Stimulated activated naive B cell treated with anti-CD40 and anti-IgM and Interleukin-4, amounts not matched to agents 10 μg/mL and 1 μg/mL and 100 μg/mL, for 72 hours (primary cell): ENCODE measurements at regions not wholly inside any gene's neighbourhood (a gene's known extent, or its start where the extent isn't known, plus 50 kb on each side); places are given as distances from the start of the nearest gene placed in this dataset.
"Not testable (repeated sequence)": the region's sequence is repeated elsewhere in the genome, so short reads cannot be mapped to it uniquely, and the experiment has no call there.

ENCODE experiments used
- ATAC-seq, 2 donors: fragments of 150-1000 bp; cut with Tn5 transposase; replicated peaks; 2 replicates each; pipeline ENCODE4 v1.10.0; 2021; ENCODE audit warnings: moderate library complexity in 1 of 2
- DNase-seq: peaks from one replicate; pipeline ENCODE4 v3.0.0; 2021
- H3K27ac Mint-ChIP-seq: one replicate; pipeline ENCODE4 v1.8.0; 2022; ENCODE audit warnings: mild to moderate bottlenecking, mixed read lengths
- H3K27me3 Mint-ChIP-seq, 2 donors: one replicate each; pipeline ENCODE4 v1.8.0; 2022; ENCODE audit warnings: mixed read lengths in 2 of 2
- H3K36me3 Mint-ChIP-seq, 2 donors: one replicate each; pipeline ENCODE4 v1.8.0; 2022; ENCODE audit warnings: mixed read lengths in 2 of 2, mild to moderate bottlenecking in 1 of 2
- H3K4me1 Mint-ChIP-seq, 2 donors: one replicate each; pipeline ENCODE4 v1.8.0; 2022; ENCODE audit warnings: mixed read lengths in 2 of 2, mild to moderate bottlenecking in 1 of 2
- H3K4me3 Mint-ChIP-seq, 2 donors: one replicate each; pipeline ENCODE4 v1.8.0; 2022; ENCODE audit warnings: mild to moderate bottlenecking in 2 of 2, mixed read lengths in 2 of 2, moderate library complexity in 1 of 2
- H3K9me3 Mint-ChIP-seq, 2 donors: one replicate each; pipeline ENCODE4 v1.8.0; 2022; ENCODE audit warnings: mixed read lengths in 2 of 2, mild to moderate bottlenecking in 1 of 2

- H3K9me3 Mint-ChIP-seq = peaks cover 10 to 14% of the 10 kb centered on the region in 2 donors
- H3K36me3 Mint-ChIP-seq = peaks cover 2 to 3% of the 10 kb centered on the region in 2 donors
- no peak overlapping the region for H3K27ac Mint-ChIP-seq
- no peak for DNase-seq
- ATAC-seq = no peak
- peaks cover 5 to 13% of the 10 kb centered on the region in 2 donors for H3K27me3 Mint-ChIP-seq
- H3K4me1 Mint-ChIP-seq = peaks cover 4 to 8% of the 10 kb centered on the region in 2 donors
- H3K4me3 Mint-ChIP-seq = no peak overlapping the region
These were observed 375.6 kb downstream of the ATP23 start for GRCh38 chr12:58316926-58317325.

GRCh38 chr12:58321414-58321813 lies 380.0 kb downstream of the ATP23 start:
- H3K4me3 Mint-ChIP-seq = no peak overlapping the region
- H3K36me3 Mint-ChIP-seq = peaks cover 2 to 3% of the 10 kb centered on the region in 2 donors
- peaks cover 10 to 14% of the 10 kb centered on the region in 2 donors for H3K9me3 Mint-ChIP-seq
- peaks cover 0 to 5% of the 10 kb centered on the region in 2 donors for H3K27me3 Mint-ChIP-seq
- DNase-seq (no peak), ATAC-seq (peak; percentile 91 to 96)
- no peak overlapping the region for H3K27ac Mint-ChIP-seq
- peaks cover 4 to 8% of the 10 kb centered on the region in 2 donors for H3K4me1 Mint-ChIP-seq

GRCh38 chr12:58323676-58324075 lies 382.3 kb downstream of the ATP23 start:
- no peak for ATAC-seq
- peaks cover 4 to 8% of the 10 kb centered on the region in 2 donors for H3K4me1 Mint-ChIP-seq
- no peaks in the 10 kb centered on the region for H3K27me3 Mint-ChIP-seq
- no peak overlapping the region for H3K4me3 Mint-ChIP-seq
- peaks cover 0 to 2% of the 10 kb centered on the region in 2 donors for H3K36me3 Mint-ChIP-seq
- H3K9me3 Mint-ChIP-seq = peaks cover 6 to 7% of the 10 kb centered on the region in 2 donors
- no peak overlapping the region for H3K27ac Mint-ChIP-seq
- DNase-seq = no peak

GRCh38 chr12:58325561-58325960 lies 384.2 kb downstream of the ATP23 start:
- no peaks in the 10 kb centered on the region for H3K27me3 Mint-ChIP-seq
- ATAC-seq (no peak), DNase-seq (no peak)
- H3K4me3 Mint-ChIP-seq = no peak overlapping the region
- peaks cover 4 to 8% of the 10 kb centered on the region in 2 donors for H3K4me1 Mint-ChIP-seq
- no peaks in the 10 kb centered on the region for H3K36me3 Mint-ChIP-seq
- no peak overlapping the region for H3K27ac Mint-ChIP-seq
- H3K9me3 Mint-ChIP-seq = no peaks in the 10 kb centered on the region

- H3K27ac Mint-ChIP-seq = no peak overlapping the region
- no peaks in the 10 kb centered on the region for H3K36me3 Mint-ChIP-seq
- H3K4me1 Mint-ChIP-seq = peaks cover 0 to 3% of the 10 kb centered on the region in 2 donors
- H3K9me3 Mint-ChIP-seq = no peaks in the 10 kb centered on the region
- ATAC-seq = no peak
- DNase-seq = no peak
- no peaks in the 10 kb centered on the region for H3K27me3 Mint-ChIP-seq
- no peak overlapping the region for H3K4me3 Mint-ChIP-seq
These were observed 385.2 kb downstream of the ATP23 start for GRCh38 chr12:58326534-58326933.

GRCh38 chr12:58336581-58337242 lies 395.3 kb downstream of the ATP23 start:
- not testable (repeated sequence) for DNase-seq, H3K27ac Mint-ChIP-seq, H3K4me3 Mint-ChIP-seq, H3K27me3 Mint-ChIP-seq, H3K36me3 Mint-ChIP-seq, ATAC-seq
- Mint-ChIP-seq H3K4me1 (peaks cover 10 to 11% of the 10 kb centered on the region in 2 donors), H3K9me3 (peaks cover 3 to 16% of the 10 kb centered on the region in 2 donors)

GRCh38 chr12:58337539-58337938 lies 396.2 kb downstream of the ATP23 start:
- ATAC-seq = peak; percentile 60 to 71
- DNase-seq, H3K36me3 Mint-ChIP-seq, H3K27me3 Mint-ChIP-seq, H3K4me3 Mint-ChIP-seq: not testable (repeated sequence)
- H3K4me1 Mint-ChIP-seq = peaks cover 11 to 14% of the 10 kb centered on the region in 2 donors
- H3K27ac Mint-ChIP-seq = peak overlapping the region; percentile 52
- peaks cover 3 to 16% of the 10 kb centered on the region in 2 donors for H3K9me3 Mint-ChIP-seq

- H3K27ac Mint-ChIP-seq = no peak overlapping the region
These were observed 400.4 kb downstream of the ATP23 start for GRCh38 chr12:58341791-58342190.

GRCh38 chr12:58342736-58343135 lies 401.4 kb downstream of the ATP23 start:
- no peaks in the 10 kb centered on the region for H3K27me3 Mint-ChIP-seq

More at GRCh38 chr12:58341791-58342190, 400.4 kb downstream of the ATP23 start:
- DNase-seq (no peak), ATAC-seq (no peak)
- Mint-ChIP-seq H3K27me3 (no peaks in the 10 kb centered on the region), H3K4me1 (peaks cover 10 to 15% of the 10 kb centered on the region in 2 donors), H3K4me3 (no peak overlapping the region), H3K9me3 (peaks cover 3 to 15% of the 10 kb centered on the region in 2 donors), H3K36me3 (peaks cover 1 to 3% of the 10 kb centered on the region in 2 donors)

GRCh38 chr12:58346032-58346632 lies 404.8 kb downstream of the ATP23 start:
- Mint-ChIP-seq H3K9me3 (no peaks in the 10 kb centered on the region), H3K27ac (no peak overlapping the region), H3K27me3 (peaks cover 0 to 4% of the 10 kb centered on the region in 2 donors), H3K36me3 (no peaks in the 10 kb centered on the region), H3K4me3 (no peak overlapping the region), H3K4me1 (peaks cover 0 to 5% of the 10 kb centered on the region in 2 donors)
- no peak for DNase-seq
- ATAC-seq = peak in 1 of 2 donors; percentile 48

More at GRCh38 chr12:58342736-58343135, 401.4 kb downstream of the ATP23 start:
- no peak overlapping the region for H3K27ac Mint-ChIP-seq
- H3K4me3 Mint-ChIP-seq = no peak overlapping the region
- DNase-seq (no peak), ATAC-seq (no peak)
- H3K9me3 Mint-ChIP-seq = peaks cover 0 to 8% of the 10 kb centered on the region in 2 donors
- peaks cover 0 to 3% of the 10 kb centered on the region in 2 donors for H3K36me3 Mint-ChIP-seq
- peaks cover under 1 to 9% of the 10 kb centered on the region in 2 donors for H3K4me1 Mint-ChIP-seq

- Mint-ChIP-seq H3K27me3 (peaks cover 0 to 6% of the 10 kb centered on the region in 2 donors), H3K4me3 (no peak overlapping the region), H3K27ac (no peak overlapping the region), H3K36me3 (no peaks in the 10 kb centered on the region), H3K9me3 (no peaks in the 10 kb centered on the region), H3K4me1 (peaks cover 0 to 4% of the 10 kb centered on the region in 2 donors)
- no peak for ATAC-seq
- no peak for DNase-seq
These were observed 405.8 kb downstream of the ATP23 start for GRCh38 chr12:58347188-58347587.

- DNase-seq (no peak), ATAC-seq (no peak)
- H3K36me3 Mint-ChIP-seq = no peaks in the 10 kb centered on the region
- peaks cover 0 to 11% of the 10 kb centered on the region in 2 donors for H3K27me3 Mint-ChIP-seq
- H3K4me1 Mint-ChIP-seq = no peaks in the 10 kb centered on the region
- no peaks in the 10 kb centered on the region for H3K9me3 Mint-ChIP-seq
- no peak overlapping the region for H3K4me3 Mint-ChIP-seq
- H3K27ac Mint-ChIP-seq = no peak overlapping the region
These were observed 406.3 kb downstream of the ATP23 start for GRCh38 chr12:58347691-58348090.

GRCh38 chr12:58349161-58349560 lies 407.8 kb downstream of the ATP23 start:
- H3K36me3 Mint-ChIP-seq = no peaks in the 10 kb centered on the region
- no peak overlapping the region for H3K4me3 Mint-ChIP-seq
- DNase-seq (no peak), ATAC-seq (no peak)
- H3K27ac Mint-ChIP-seq = no peak overlapping the region
- peaks cover 3 to 22% of the 10 kb centered on the region in 2 donors for H3K27me3 Mint-ChIP-seq
- H3K4me1 Mint-ChIP-seq = no peaks in the 10 kb centered on the region
- no peaks in the 10 kb centered on the region for H3K9me3 Mint-ChIP-seq

GRCh38 chr12:58356794-58357193 lies 415.4 kb downstream of the ATP23 start:
- H3K4me3 Mint-ChIP-seq = no peak overlapping the region
- no peak overlapping the region for H3K27ac Mint-ChIP-seq
- H3K9me3 Mint-ChIP-seq = peaks cover 0 to 6% of the 10 kb centered on the region in 2 donors
- peaks cover 19 to 43% of the 10 kb centered on the region in 2 donors for H3K27me3 Mint-ChIP-seq
- DNase-seq = no peak
- H3K36me3 Mint-ChIP-seq = no peaks in the 10 kb centered on the region
- H3K4me1 Mint-ChIP-seq = no peaks in the 10 kb centered on the region
- no peak for ATAC-seq

- DNase-seq = no peak
- no peaks in the 10 kb centered on the region for H3K36me3 Mint-ChIP-seq
- no peaks in the 10 kb centered on the region for H3K4me1 Mint-ChIP-seq
- H3K9me3 Mint-ChIP-seq = peaks cover 0 to 6% of the 10 kb centered on the region in 2 donors
- H3K27me3 Mint-ChIP-seq = peaks cover 19 to 42% of the 10 kb centered on the region in 2 donors
- no peak overlapping the region for H3K27ac Mint-ChIP-seq
- no peak overlapping the region for H3K4me3 Mint-ChIP-seq
- no peak for ATAC-seq
These were observed 416.1 kb downstream of the ATP23 start for GRCh38 chr12:58357511-58357910.
